ENCODE measurements at regions not wholly inside any gene's neighbourhood (a gene's known extent, or its start where the extent isn't known, plus 50 kb on each side); places are given as distances from the start of the nearest gene placed in this dataset.
"Not testable (repeated sequence)": the region's sequence is repeated elsewhere in the genome, so short reads cannot be mapped to it uniquely, and the experiment has no call there.

DNA sequence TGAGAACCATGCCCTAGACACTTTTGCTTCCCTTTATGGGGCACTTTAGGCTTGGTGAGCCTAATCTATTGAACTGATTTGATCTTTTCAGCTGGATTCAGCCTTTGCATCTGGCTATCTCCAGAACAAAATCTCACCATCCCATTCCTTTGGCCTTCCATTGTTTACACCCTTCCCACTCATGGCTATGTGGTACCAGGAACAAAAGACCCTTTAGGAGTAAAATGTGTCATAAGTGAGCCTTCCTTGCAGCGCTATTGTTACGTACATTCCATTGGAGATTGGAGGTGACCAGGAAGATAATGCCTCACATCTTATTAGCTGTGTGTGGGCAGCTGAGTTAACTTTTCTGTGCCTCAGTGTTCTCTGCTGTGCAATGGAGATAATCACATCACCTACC, 188.4 kb downstream of the SATB1 start:
- DNase-seq, result no peak

GRCh38 chr3:18234717-18235335, 190.3 kb downstream of the SATB1 start:
- no peak for DNase-seq

DNA sequence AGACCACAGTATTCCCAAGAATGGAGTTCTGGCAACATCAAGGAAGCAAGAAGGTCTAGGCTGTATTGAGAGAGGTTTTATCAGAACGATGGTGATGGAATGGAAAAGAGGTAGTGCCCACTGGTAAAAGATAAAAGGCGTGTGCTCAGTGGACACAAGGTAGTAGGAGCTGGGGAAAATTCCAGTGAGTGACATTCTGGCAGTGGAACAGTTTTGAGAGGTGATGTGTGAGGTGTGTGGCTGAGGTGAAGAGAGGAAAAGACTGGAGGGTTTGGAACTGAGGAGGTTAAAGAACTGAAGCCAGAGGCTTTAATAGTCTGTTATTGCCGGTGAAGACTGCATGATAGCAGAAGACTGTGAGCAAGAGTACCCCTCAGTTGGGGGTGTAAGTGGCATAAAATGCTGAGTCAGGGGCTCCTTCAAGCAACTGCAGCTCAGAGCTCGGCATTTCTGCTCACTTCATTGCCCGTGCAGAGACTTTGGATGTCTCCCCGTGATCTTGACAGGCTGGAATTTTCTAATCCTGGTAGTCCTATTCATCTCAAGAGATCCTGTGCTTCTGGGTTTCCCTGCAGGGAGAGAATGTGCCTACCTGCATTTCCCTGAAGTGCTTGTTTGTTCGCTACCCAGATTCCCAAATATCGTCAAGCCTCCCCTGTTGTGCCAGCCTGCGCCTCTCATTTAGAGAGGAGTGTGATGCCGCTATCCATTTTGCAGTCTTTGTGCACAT, 191.0 kb downstream of the SATB1 start:
- no peak for DNase-seq

DNA sequence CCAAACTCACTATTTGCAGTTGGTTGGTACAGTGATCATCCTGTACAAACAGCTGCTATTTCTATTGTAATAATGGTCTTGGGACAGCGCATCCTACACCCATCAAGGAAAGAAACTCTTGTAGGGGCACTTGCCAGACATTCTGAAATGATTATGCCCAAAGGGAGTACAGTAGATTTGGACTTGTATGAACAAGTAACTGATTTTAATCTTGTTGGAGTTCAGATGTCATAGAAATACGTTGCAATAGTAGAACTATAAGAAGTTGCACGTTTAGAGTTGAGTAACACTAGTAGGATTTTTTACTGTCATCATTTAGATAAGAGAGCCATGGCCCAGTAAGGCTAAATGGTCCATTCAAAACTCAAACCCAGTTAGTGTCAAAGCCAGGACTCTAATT, 192.8 kb downstream of the SATB1 start:
- DNase-seq, result no peak

GRCh38 chr3:18228060-18228459, 197.1 kb downstream of the SATB1 start:
- DNase-seq, result no peak

GRCh38 chr3:18225709-18226108, 199.4 kb downstream of the SATB1 start:
- no peak for DNase-seq

GRCh38 chr3:18224426-18224825, 200.7 kb downstream of the SATB1 start:
- DNase-seq, result no peak

DNA sequence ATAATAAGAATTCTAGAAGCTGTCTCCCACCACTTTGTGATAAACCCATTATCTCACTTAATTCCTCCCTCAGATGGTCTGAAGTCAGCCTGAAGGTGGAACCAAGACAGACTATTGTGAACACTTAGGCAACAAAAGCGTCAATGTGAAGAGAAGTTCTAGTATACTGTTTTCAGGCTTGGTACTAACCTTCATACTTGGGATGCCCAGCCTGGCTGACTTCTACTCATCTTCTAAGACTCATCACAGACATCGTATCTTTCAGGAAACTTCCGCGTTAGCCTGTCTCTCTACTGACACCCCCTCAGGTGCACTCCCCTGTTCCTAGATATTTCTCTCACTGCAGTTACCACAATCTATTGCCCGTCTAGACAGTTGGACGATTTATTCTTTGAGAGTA, 201.2 kb downstream of the SATB1 start:
- no peak for DNase-seq

DNA sequence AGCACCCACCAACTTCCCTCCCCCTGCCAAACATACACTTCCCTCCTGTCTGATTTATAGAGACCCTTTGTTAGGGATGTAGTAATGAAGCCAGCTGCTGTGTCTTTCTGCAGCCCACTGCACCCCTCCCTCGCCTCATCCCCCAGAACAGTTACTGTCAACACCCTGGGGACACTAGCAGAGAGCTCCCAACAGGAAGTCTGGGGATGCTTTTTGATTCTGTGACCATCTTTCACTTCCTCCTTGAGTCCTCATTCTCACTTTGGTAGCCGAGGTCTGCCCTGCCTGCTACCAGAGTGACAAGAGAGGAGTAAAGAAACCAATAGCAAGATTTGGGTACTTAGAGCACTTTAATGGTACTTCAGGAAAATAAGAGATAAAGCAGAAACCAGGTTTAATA, 201.6 kb downstream of the SATB1 start:
- DNase-seq, result no peak

DNA sequence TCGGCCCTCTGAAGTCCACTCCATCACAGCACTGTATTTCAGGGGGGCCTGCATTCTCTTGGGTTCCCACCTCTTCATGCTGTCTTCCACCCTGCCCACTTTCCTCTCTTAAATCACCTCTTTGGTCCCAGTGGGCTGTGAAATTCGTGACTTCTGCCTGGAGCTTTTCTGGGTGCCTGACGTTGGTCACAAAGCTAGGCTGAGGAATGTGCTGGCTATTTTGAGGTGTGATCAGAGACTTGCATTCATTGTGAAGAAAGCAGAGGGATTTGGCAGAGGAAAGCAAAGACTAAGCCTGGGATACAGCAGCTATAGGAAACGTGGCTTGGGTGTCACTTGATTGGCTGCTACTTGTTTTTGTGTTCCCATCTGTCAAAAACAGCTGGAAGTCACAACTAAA, 202.5 kb downstream of the SATB1 start:
- no peak for DNase-seq

GRCh38 chr3:18217507-18218174, 207.5 kb downstream of the SATB1 start:
- DNase-seq, result no peak

- DNase-seq, result no peak
These were observed 208.1 kb downstream of the SATB1 start for GRCh38 chr3:18216996-18217395.

- no peak for DNase-seq
These were observed 209.5 kb downstream of the SATB1 start for GRCh38 chr3:18215639-18216038.

- no peak for DNase-seq
These were observed 214.0 kb downstream of the SATB1 start for GRCh38 chr3:18211116-18211515.

DNA sequence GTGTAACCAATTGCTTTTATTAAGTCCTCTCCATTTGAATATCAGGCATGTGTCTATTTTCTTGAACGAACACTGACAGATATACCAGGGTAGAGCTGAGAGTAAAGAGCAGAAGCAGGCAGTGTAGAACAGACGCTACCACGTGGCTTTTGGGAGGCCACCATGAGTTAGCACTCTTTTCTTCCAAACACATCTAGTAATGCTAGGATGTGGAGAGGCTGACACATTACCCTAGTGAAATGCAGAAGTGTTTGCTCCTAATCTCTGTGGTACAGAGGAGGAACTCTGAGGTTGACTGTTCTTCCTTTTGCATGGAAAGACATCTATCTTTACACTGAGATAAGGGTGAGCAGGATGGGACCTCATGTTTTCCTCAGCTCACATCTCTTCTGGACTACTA, 216.3 kb downstream of the SATB1 start:
- DNase-seq, result no peak

- no peak for DNase-seq
These were observed 217.0 kb downstream of the SATB1 start for GRCh38 chr3:18208091-18208490.

- DNase-seq, result no peak
These were observed 217.9 kb downstream of the SATB1 start for GRCh38 chr3:18207226-18207625.

- DNase-seq, result not testable (repeated sequence)
These were observed 219.4 kb downstream of the SATB1 start for GRCh38 chr3:18205701-18206100.

- no peak for DNase-seq
These were observed 223.8 kb downstream of the SATB1 start for GRCh38 chr3:18201315-18201714.

GRCh38 chr3:18199757-18200156, 225.4 kb downstream of the SATB1 start:
- DNase-seq, result no peak

GRCh38 chr3:18195836-18196235, 229.3 kb downstream of the SATB1 start:
- DNase-seq, result no peak

DNA sequence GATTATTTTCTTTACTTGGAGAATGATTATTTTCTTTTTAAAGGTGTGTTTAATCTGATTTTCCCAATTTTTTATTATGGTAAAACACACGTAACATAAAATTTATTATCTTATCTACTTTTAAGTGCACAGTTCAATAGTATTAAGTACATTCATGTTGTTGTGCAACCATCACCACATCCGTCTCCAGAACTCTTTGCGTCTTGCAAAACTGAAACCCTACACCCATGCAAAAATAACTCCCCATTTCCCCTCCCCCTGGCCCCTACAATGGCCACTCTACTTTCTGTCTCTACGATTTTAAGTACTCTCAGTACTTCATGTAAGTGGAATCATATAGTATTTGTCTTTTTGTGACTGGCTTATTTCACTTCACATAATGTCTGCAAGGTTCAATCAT, 230.7 kb downstream of the SATB1 start:
- DNase-seq, result no peak

- DNase-seq, result peak; percentile 62
These were observed 234.5 kb downstream of the SATB1 start for GRCh38 chr3:18190646-18191045.

All from fibroblast of skin of abdomen (primary cell).